ENCODE measurements at regions not wholly inside any gene's neighbourhood (a gene's known extent, or its start where the extent isn't known, plus 50 kb on each side); places are given as distances from the start of the nearest gene placed in this dataset.

DNA sequence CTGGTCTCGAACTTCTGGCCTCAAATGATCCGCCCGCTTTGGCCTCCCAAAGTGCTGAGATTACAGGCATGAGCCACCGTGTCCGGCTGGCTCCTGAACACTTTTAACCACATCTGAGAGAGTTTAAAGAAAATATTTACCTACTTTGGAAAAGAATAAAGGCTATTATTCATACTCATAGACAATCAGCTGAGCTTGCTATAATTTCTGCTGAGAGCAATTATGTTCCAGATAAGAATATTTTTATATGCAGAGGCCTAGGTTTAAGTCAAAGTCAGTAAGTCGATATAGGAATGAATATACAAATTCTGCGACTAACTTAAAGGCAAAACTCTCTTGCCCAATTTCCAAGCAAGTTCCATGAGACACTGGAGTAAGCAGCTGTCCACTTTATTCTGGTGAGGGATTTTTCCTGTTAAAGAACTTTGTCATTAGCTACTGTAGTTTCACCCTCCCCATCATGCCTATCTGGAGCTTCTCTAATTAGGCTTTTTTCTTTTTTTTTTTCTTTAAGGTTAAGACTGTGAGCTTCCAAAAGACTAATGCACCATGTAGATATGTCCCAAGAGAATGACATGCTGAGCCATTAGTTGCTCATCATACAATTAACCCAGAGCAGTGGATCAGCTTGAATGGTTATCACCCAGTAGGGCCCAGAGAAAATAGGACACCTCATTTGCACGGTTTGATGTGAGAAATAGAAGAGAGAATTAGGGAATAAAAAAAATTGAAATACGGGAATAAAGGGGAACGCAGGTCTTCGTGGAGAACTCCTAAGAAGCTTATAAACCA lies 260.1 kb downstream of the KCNE4 start:
- WGBS, 2 donors, result 74 to 82% methylated on average over 11 of the region's 11 CpGs
- Histone ChIP-seq H3K27me3 (ENCODE audit: control insufficient read depth in 3 of 3, insufficient read depth in 3 of 3, low read length in 2 of 3) (no peaks in the 10 kb centered on the region), H3K9me3 (ENCODE audit: control insufficient read depth in 4 of 4, insufficient read depth in 3 of 4, low read length in 3 of 4) (no peaks in the 10 kb centered on the region), H3K4me1 (ENCODE audit: control insufficient read depth in 5 of 5, insufficient read depth in 5 of 5, low read length in 5 of 5) (no peaks in the 10 kb centered on the region), H3K36me3 (ENCODE audit: control insufficient read depth in 4 of 4, insufficient read depth in 4 of 4, low read length in 4 of 4) (no peaks in the 10 kb centered on the region), H3K9ac (ENCODE audit: insufficient read depth in 1 of 2, low read length in 2 of 2) (no peak overlapping the region), H3K4me3 (no peak overlapping the region), H3K27ac (ENCODE audit: low read depth in 1 of 2, low read length in 1 of 2) (no peak overlapping the region)
- TF ChIP-seq, protein P1, sequence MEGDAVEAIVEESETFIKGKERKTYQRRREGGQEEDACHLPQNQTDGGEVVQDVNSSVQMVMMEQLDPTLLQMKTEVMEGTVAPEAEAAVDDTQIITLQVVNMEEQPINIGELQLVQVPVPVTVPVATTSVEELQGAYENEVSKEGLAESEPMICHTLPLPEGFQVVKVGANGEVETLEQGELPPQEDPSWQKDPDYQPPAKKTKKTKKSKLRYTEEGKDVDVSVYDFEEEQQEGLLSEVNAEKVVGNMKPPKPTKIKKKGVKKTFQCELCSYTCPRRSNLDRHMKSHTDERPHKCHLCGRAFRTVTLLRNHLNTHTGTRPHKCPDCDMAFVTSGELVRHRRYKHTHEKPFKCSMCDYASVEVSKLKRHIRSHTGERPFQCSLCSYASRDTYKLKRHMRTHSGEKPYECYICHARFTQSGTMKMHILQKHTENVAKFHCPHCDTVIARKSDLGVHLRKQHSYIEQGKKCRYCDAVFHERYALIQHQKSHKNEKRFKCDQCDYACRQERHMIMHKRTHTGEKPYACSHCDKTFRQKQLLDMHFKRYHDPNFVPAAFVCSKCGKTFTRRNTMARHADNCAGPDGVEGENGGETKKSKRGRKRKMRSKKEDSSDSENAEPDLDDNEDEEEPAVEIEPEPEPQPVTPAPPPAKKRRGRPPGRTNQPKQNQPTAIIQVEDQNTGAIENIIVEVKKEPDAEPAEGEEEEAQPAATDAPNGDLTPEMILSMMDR (IDR thresholded peaks at IDR 0.05; ENCODE audit: control extremely low read depth, extremely low read depth), result no peak
- ATAC-seq (ENCODE audit: insufficient read depth, low FRiP score) (no peak), DNase-seq (no peak)

DNA sequence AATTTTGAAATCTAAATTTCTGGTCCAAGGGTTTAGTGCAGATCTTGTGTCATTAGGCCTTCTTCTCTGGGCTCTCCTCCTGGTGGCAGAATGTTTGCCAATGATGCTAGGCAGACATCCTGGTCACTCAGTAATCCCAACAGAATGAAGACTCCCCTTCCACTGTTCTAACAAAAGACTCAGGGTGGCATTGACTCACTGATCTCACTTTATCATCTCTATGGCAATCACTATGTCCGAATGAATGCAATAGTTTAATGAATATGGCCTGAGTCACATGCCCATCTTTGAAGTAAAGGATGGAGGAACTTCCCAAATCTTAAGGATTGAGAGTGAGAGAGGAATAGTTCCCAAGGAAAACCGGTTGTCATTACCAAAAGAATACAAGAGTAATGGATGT lies 261.1 kb downstream of the KCNE4 start:
- H3K9me3 ChIP-seq (ENCODE audit: control insufficient read depth in 4 of 4, insufficient read depth in 3 of 4, low read length in 3 of 4), result no peaks in the 10 kb centered on the region
- TF ChIP-seq, protein P1 (IDR thresholded peaks at IDR 0.05; ENCODE audit: control extremely low read depth, extremely low read depth), result no peak
- WGBS, 2 donors, result 57 to 77% methylated on average over 2 of the region's 2 CpGs

DNA sequence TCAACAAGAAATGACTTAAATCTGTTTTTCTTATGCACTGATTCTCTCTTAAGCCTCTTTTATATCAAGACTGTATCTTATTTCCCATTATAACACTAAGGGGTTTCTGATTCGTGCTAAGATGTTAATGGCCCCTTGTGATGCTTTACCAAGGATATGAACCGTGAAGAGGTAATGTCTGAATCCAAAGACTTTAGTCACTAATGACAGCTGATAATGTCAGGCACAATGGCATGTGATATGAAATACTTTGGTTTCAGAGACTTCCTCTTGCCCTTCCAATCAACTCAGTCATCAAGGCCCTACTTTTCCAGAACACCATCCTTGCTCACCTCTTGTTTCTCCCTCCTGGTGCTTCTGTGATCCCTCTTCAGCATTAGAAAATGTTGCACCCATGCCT lies 262.8 kb downstream of the KCNE4 start:
- no peak overlapping the region for H3K27ac ChIP-seq (ENCODE audit: low read depth in 1 of 2, low read length in 1 of 2)
- 84 to 87% methylated on average over 2 of the region's 2 CpGs for WGBS, 2 donors
- H3K4me3 ChIP-seq, result no peak overlapping the region
- no peaks in the 10 kb centered on the region for H3K4me1 ChIP-seq (ENCODE audit: control insufficient read depth in 5 of 5, insufficient read depth in 5 of 5, low read length in 5 of 5)
- TF ChIP-seq, protein P1 (IDR thresholded peaks at IDR 0.05; ENCODE audit: control extremely low read depth, extremely low read depth), result no peak
- H3K9me3 ChIP-seq (ENCODE audit: control insufficient read depth in 4 of 4, insufficient read depth in 3 of 4, low read length in 3 of 4), result no peaks in the 10 kb centered on the region
- H3K36me3 ChIP-seq (ENCODE audit: control insufficient read depth in 4 of 4, insufficient read depth in 4 of 4, low read length in 4 of 4), result no peaks in the 10 kb centered on the region
- ATAC-seq (ENCODE audit: insufficient read depth, low FRiP score) (no peak), DNase-seq (no peak)
- H3K27me3 ChIP-seq (ENCODE audit: control insufficient read depth in 3 of 3, insufficient read depth in 3 of 3, low read length in 2 of 3), result no peaks in the 10 kb centered on the region
- no peak overlapping the region for H3K9ac ChIP-seq (ENCODE audit: insufficient read depth in 1 of 2, low read length in 2 of 2)

More for the DNA sequence above, 261.1 kb downstream of the KCNE4 start:
- Histone ChIP-seq H3K27me3 (ENCODE audit: control insufficient read depth in 3 of 3, insufficient read depth in 3 of 3, low read length in 2 of 3) (no peaks in the 10 kb centered on the region), H3K4me3 (no peak overlapping the region), H3K27ac (ENCODE audit: low read depth in 1 of 2, low read length in 1 of 2) (no peak overlapping the region), H3K9ac (ENCODE audit: insufficient read depth in 1 of 2, low read length in 2 of 2) (no peak overlapping the region), H3K36me3 (ENCODE audit: control insufficient read depth in 4 of 4, insufficient read depth in 4 of 4, low read length in 4 of 4) (no peaks in the 10 kb centered on the region), H3K4me1 (ENCODE audit: control insufficient read depth in 5 of 5, insufficient read depth in 5 of 5, low read length in 5 of 5) (no peaks in the 10 kb centered on the region)
- ATAC-seq (ENCODE audit: insufficient read depth, low FRiP score), result no peak
- no peak for DNase-seq

All from lung (tissue), 11 donors.